Fibroblast of lung (primary cell): ENCODE measurements at regions not wholly inside any gene's neighbourhood (a gene's known extent, or its start where the extent isn't known, plus 50 kb on each side); places are given as distances from the start of the nearest gene placed in this dataset.

Source experiments
- CTCF ChIP-seq, 2 donors: IDR thresholded peaks in 1 of 2; conservative IDR thresholded peaks in 1 of 2; 1 replicate in 1 of 2; 2 replicates in 1 of 2; pipeline ENCODE4 v1.5.1; 2011 to 2012; ENCODE audit warnings: low read length in 2 of 2, control low read depth in 1 of 2, inconsistent platforms in 1 of 2, low read depth in 1 of 2, mild to moderate bottlenecking in 1 of 2
- EZH2 ChIP-seq: IDR thresholded peaks from 2 replicates; pipeline ENCODE4 v1.5.1; 2012; ENCODE audit warnings: low read length, control low read depth, mild to moderate bottlenecking; ENCODE audit errors: missing control alignments

- TF ChIP-seq CTCF (conservative IDR thresholded peaks at IDR 0.05 in 1 of 2, IDR thresholded peaks at IDR 0.05 in 1 of 2; ENCODE audit: low read depth in 1 of 2, low read length in 2 of 2) (no peak), EZH2 (no peak)
Measured at GRCh38 chr17:22272363-22273146, 580.2 kb downstream of the KCNJ18 start.
